ENCODE measurements at regions not wholly inside any gene's neighbourhood (a gene's known extent, or its start where the extent isn't known, plus 50 kb on each side); places are given as distances from the start of the nearest gene placed in this dataset.

GRCh38 chr1:200294241-200294640 is 115.6 kb downstream of the ZNF281 start:
- TF ChIP-seq, protein P1, sequence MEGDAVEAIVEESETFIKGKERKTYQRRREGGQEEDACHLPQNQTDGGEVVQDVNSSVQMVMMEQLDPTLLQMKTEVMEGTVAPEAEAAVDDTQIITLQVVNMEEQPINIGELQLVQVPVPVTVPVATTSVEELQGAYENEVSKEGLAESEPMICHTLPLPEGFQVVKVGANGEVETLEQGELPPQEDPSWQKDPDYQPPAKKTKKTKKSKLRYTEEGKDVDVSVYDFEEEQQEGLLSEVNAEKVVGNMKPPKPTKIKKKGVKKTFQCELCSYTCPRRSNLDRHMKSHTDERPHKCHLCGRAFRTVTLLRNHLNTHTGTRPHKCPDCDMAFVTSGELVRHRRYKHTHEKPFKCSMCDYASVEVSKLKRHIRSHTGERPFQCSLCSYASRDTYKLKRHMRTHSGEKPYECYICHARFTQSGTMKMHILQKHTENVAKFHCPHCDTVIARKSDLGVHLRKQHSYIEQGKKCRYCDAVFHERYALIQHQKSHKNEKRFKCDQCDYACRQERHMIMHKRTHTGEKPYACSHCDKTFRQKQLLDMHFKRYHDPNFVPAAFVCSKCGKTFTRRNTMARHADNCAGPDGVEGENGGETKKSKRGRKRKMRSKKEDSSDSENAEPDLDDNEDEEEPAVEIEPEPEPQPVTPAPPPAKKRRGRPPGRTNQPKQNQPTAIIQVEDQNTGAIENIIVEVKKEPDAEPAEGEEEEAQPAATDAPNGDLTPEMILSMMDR (IDR thresholded peaks at IDR 0.05): no peak
- TF ChIP-seq POLR2A (IDR thresholded peaks at IDR 0.05): no peak

All from right lobe of liver (tissue), 4 donors.